ENCODE measurements at regions not wholly inside any gene's neighbourhood (a gene's known extent, or its start where the extent isn't known, plus 50 kb on each side); places are given as distances from the start of the nearest gene placed in this dataset.

DNA sequence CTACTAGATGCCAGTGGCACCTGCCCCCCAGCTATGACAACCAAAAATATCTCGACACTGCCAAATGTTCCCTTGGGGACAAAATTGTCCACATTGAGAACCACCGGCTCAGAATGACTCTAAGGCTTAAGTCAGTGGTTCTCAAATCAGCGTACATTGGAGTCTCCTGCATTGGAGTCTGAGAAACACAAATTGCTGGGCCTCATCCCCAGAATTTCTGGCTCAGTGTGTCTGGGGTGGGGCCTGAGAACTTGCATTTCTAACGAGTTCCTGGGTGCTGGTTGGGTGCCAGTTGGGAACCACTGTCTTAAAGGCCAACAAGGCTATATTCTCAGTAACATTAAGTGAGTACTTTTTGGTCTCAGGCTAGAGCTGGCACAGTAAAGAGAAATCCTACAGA, 77.7 kb upstream of the GADD45A start:
- Histone ChIP-seq H2AFZ (ENCODE audit: low read length) (no peak overlapping the region), H4K20me1 (ENCODE audit: low read length) (no peaks in the 10 kb centered on the region), H3K9me2 (replicated peaks; ENCODE audit: low read length) (no peaks in the 10 kb centered on the region), H3K4me2 (ENCODE audit: low read length) (no peak overlapping the region), H3K9me3 (ENCODE audit: low read length) (no peaks in the 10 kb centered on the region), H3K4me1 (ENCODE audit: insufficient read depth, low read length) (no peaks in the 10 kb centered on the region; the same call in 1 of the 2 replicates), H3K36me3 (ENCODE audit: low read depth, low read length) (no peaks in the 10 kb centered on the region), H3K27me3 (ENCODE audit: low read length) (no peaks in the 10 kb centered on the region), H3K9ac (ENCODE audit: low read length) (no peak overlapping the region), H3K79me2 (ENCODE audit: low read length) (no peaks in the 10 kb centered on the region), H3F3A (ENCODE audit: low read length, unreplicated experiment) (no peaks in the 10 kb centered on the region), H3K27ac (ENCODE audit: low read length) (no peak overlapping the region), H3K4me3 (ENCODE audit: low read length) (no peak overlapping the region)
- no peak for DNase-seq
- no TSS peak for BruUV-seq (replicated peaks)
- no peak for TF ChIP-seq EZH2phosphoT487 (IDR thresholded peaks at IDR 0.05; ENCODE audit: borderline replicate concordance, low read length)
- TF ChIP-seq EZH2 (IDR thresholded peaks at IDR 0.05; ENCODE audit: low read length, unreplicated experiment): no peak
- TF ChIP-seq, protein P1, sequence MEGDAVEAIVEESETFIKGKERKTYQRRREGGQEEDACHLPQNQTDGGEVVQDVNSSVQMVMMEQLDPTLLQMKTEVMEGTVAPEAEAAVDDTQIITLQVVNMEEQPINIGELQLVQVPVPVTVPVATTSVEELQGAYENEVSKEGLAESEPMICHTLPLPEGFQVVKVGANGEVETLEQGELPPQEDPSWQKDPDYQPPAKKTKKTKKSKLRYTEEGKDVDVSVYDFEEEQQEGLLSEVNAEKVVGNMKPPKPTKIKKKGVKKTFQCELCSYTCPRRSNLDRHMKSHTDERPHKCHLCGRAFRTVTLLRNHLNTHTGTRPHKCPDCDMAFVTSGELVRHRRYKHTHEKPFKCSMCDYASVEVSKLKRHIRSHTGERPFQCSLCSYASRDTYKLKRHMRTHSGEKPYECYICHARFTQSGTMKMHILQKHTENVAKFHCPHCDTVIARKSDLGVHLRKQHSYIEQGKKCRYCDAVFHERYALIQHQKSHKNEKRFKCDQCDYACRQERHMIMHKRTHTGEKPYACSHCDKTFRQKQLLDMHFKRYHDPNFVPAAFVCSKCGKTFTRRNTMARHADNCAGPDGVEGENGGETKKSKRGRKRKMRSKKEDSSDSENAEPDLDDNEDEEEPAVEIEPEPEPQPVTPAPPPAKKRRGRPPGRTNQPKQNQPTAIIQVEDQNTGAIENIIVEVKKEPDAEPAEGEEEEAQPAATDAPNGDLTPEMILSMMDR (conservative IDR thresholded peaks at IDR 0.05; ENCODE audit: low read depth, low read length): no peak
- ChIA-PET POLR2A (ENCODE audit: unreplicated experiment) (no interaction called here), CTCF (no interaction called here)
- no peak for ATAC-seq
- intact Hi-C loops (cut with micrococcal nuclease): no loop called here

DNA sequence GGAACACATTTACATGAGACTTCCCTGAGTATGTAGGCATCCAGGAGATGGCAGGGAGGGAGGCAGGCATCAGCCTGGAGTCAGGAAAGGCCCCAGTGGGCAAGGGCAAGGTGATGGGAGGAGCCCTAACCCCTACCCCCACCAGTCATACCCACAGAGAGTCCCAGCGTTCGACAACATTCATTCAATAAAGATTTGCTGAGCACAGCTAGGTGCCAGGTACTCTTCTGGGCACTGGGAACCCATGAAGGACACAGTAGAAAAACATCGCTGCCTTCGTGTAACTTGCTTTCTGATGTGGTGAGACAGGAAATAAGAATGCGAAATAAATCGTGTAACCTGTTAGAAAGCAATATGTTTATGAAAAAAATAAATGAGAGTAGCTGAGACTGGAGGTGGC, 77.3 kb upstream of the GADD45A start:
- POLR2A ChIA-PET (ENCODE audit: unreplicated experiment): no interaction called here
- ATAC-seq: no peak
- Histone ChIP-seq H3K36me3 (ENCODE audit: low read depth, low read length) (no peaks in the 10 kb centered on the region), H3K27ac (ENCODE audit: low read length) (no peak overlapping the region), H3K79me2 (ENCODE audit: low read length) (no peaks in the 10 kb centered on the region), H3K4me1 (ENCODE audit: insufficient read depth, low read length) (peaks cover 2% of the 10 kb centered on the region; the same call in 1 of the 2 replicates), H3K27me3 (ENCODE audit: low read length) (no peaks in the 10 kb centered on the region), H3F3A (ENCODE audit: low read length, unreplicated experiment) (no peaks in the 10 kb centered on the region), H4K20me1 (ENCODE audit: low read length) (no peaks in the 10 kb centered on the region), H3K9ac (ENCODE audit: low read length) (no peak overlapping the region), H3K9me3 (ENCODE audit: low read length) (no peaks in the 10 kb centered on the region), H3K4me3 (ENCODE audit: low read length) (no peak overlapping the region), H2AFZ (ENCODE audit: low read length) (no peak overlapping the region), H3K9me2 (replicated peaks; ENCODE audit: low read length) (no peaks in the 10 kb centered on the region), H3K4me2 (ENCODE audit: low read length) (no peak overlapping the region)
- no peak for TF ChIP-seq EZH2 (IDR thresholded peaks at IDR 0.05; ENCODE audit: low read length, unreplicated experiment)
- TF ChIP-seq, protein P1 (conservative IDR thresholded peaks at IDR 0.05; ENCODE audit: low read depth, low read length): no peak
- TF ChIP-seq EZH2phosphoT487 (IDR thresholded peaks at IDR 0.05; ENCODE audit: borderline replicate concordance, low read length): no peak
- intact Hi-C loops (cut with micrococcal nuclease): no loop called here
- CTCF ChIA-PET: no interaction called here
- no peak for DNase-seq
- BruUV-seq (replicated peaks): no TSS peak

DNA sequence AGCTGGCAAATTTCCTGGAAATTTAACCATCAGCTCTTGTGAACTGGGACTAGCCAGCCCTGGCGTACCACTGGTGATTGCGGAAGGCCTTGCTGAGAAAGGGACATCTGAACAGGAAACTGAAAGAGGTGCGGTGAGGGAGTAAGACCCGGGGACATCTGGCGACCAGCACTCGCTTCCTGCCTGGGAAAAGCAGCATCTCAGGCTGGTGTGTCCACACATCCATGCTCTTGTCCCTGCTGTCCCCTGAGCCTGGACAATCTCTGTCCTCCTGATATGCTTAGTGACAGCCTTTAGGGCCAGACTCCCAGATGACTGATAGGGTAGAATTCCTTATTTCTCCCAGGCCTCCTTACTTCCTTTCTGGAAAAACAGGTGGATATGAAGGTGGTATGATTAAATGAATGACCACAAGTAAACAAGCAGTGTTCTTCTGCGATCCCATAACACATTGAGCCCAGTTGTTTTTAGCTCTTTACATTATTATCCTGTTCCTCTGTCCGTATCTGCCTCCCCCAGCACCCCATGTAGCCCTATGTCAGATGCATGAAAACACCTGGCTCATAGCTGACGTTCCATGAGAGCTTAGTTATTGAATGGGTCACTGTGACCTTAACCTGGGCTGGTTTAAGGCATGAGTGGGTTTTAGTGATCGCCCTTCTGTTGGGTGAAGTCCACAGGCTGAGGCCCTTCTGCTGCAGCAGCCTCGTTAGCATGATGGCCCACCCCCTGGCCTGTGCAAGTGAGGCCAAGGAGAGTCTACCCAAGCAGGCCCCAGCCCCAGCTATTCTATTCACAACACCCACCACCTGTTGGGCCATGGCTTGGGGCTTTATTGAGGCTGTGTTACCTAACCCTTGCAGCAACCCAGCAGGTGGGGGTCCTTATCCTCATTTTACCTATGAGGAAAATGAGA, 76.1 kb upstream of the GADD45A start:
- H3F3A ChIP-seq (ENCODE audit: low read length, unreplicated experiment): no peaks in the 10 kb centered on the region
- no peaks in the 10 kb centered on the region for H3K79me2 ChIP-seq (ENCODE audit: low read length)
- H3K4me2 ChIP-seq (ENCODE audit: low read length): no peak overlapping the region
- no peak overlapping the region for H3K4me3 ChIP-seq (ENCODE audit: low read length)
- no peaks in the 10 kb centered on the region for H4K20me1 ChIP-seq (ENCODE audit: low read length)
- TF ChIP-seq EZH2phosphoT487 (IDR thresholded peaks at IDR 0.05; ENCODE audit: borderline replicate concordance, low read length) (no peak), EZH2 (IDR thresholded peaks at IDR 0.05; ENCODE audit: low read length, unreplicated experiment) (no peak)
- TF ChIP-seq, protein P1 (conservative IDR thresholded peaks at IDR 0.05; ENCODE audit: low read depth, low read length): no peak
- ATAC-seq (no peak), DNase-seq (no peak)
- no TSS peak for BruUV-seq (replicated peaks)
- H3K27ac ChIP-seq (ENCODE audit: low read length): no peak overlapping the region
- H3K9ac ChIP-seq (ENCODE audit: low read length): no peak overlapping the region
- no peaks in the 10 kb centered on the region for H3K27me3 ChIP-seq (ENCODE audit: low read length)
- ChIA-PET CTCF (no interaction called here), POLR2A (ENCODE audit: unreplicated experiment) (no interaction called here)
- peaks cover 10% of the 10 kb centered on the region for H3K4me1 ChIP-seq (ENCODE audit: insufficient read depth, low read length)
- intact Hi-C loops (cut with micrococcal nuclease): no loop called here
- no peaks in the 10 kb centered on the region for H3K9me2 ChIP-seq (replicated peaks; ENCODE audit: low read length)
- H3K36me3 ChIP-seq (ENCODE audit: low read depth, low read length): no peaks in the 10 kb centered on the region
- H2AFZ ChIP-seq (ENCODE audit: low read length): no peak overlapping the region
- no peaks in the 10 kb centered on the region for H3K9me3 ChIP-seq (ENCODE audit: low read length)

Measured in PC-3 (cell line).